HT-29 (cell line): ENCODE measurements at regions not wholly inside any gene's neighbourhood (a gene's known extent, or its start where the extent isn't known, plus 50 kb on each side); places are given as distances from the start of the nearest gene placed in this dataset.
A peak's percentile ranks its signal among the peaks of the same experiment; 100 is the strongest.
"Not testable (repeated sequence)": the region's sequence is repeated elsewhere in the genome, so short reads cannot be mapped to it uniquely, and the experiment has no call there.

Source experiments
- DNase-seq: peaks from one replicate; pipeline ENCODE4 v3.0.0-alpha.2; 2015; ENCODE audit warnings: low spot score

DNA sequence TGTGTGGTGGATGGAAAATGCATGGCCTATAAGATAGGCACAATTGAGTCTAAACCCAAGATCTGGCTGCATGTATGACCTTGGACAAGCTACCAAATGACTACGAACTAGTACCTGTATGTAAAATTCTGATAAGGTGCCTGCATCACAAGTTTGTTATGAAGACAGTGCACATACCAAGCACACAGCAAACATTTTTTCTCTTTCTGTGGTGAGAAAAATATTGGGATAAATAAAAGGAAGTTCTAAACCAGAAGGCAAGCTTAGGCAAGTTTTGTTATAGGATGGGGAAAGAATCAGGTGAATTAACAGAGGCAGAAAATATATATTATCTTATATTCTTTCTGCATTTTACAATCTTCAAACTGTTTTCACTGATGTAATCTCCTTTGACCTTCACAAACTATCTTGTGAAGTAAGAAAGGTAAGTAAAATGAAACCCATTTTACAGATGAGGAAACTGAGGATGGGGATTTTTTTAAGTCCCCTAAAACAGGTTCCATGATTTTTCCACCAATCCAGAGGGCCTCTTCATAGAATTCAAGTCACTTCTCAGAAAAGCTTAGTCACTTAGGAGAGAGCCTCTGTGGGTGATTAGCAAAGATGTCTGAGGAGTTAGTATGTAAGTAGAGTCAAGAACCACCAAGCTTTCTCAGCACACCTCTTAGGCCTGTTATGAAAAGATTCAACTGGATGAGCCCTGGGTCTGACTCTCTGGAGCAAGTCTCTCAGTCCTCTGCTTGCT lies 132.0 kb upstream of the RAP1B start:
- DNase-seq, result no peak

DNA sequence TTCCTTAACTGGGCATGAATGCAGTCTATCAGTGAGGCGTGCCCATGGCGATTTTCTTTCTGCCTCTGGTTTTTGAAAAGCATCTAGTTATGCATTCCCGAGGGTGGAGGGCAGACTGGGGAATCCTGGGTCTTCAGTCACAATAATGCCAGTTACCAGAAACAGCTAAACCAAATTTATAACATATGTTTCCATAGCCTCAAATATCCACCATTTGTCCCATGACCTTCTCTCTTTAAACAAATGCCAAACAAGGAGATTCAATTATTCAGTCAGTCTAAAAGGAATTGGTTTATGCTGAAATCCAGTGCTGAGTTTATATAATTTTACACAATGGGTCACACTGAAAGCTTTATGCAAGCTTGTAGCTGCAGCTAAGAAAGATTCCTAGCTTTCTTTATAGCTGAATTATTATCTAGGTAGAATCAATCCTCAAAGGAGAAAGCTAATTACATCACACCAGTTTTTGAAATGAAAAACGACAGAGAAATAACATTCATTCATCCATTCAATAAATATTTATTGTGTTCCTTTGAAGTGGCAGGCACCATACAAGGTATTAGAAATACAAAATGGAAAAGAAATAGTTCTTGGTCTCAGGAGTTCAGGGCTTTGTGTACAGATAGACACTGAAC lies 131.3 kb upstream of the RAP1B start:
- no peak for DNase-seq

DNA sequence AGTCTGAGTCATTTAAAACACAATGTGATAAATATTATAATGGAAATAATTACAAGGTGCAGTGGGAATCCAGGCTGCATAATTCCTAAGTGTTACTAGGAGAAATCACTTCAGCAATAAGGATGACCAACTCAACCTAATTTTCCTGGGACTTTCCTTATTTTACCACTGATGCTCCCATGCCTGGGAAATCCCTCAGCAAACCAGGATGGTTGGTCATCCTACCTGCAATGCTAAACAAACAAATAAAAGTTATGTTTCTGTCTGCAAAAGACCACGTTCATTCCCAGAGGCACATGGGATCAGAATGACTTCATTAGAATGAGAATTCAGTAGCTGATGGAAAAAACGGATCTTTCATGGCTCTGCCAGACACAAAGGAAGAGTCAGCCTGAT lies 130.8 kb upstream of the RAP1B start:
- DNase-seq, result no peak

DNA sequence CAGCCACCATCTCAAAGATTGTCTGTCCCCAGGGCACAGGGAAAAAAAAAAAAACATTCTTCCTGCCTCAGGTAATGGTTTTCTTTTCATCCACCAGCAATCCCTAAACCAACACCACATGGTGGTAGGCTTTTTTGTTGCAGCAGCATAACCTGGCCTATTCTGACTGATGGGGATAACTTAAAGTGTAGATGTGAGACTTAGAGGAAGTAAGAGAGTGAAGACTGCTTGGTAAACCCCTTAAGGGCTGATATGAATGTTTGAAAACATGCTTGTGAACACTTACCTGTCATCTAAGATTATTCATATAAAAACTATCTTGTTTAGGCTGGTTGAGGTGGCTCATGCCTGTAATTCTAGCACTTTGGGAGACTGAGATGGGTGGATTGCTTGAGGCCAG lies 130.2 kb upstream of the RAP1B start:
- no peak for DNase-seq

DNA sequence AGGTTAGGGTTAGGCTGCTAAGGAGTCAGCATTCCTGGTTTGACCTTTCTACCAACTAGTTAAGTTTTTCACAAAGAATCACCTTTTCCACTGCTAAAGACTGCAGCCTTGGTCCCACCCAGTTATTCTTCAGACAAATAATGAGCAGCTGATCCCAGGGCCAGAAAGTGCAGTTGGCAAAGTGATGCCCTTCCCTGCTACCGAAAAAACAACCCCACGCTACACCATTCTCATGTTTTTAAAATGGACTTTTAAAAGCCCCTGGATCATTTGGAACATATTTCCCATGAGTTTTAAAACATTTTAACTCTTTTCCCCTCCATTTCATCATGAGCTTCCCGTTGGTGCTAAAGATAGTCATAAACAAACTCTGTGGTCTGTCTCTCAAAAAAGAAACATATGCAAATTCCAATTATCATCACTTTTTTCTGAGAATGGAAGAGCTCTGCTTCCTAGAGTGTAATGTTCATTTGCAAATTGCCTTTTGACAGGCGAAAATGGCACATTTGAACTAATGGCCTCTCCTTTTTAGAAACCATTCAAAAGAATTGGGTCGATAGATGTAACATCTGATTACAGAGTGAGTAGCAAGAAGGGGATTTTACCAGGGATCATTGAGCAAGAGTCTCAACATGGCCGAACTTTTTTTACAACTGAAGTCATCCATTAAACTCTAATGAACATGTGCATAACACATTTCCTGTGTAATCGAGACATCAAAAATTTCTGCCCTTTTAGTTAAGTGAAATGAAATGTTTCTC lies 129.3 kb upstream of the RAP1B start:
- no peak for DNase-seq

DNA sequence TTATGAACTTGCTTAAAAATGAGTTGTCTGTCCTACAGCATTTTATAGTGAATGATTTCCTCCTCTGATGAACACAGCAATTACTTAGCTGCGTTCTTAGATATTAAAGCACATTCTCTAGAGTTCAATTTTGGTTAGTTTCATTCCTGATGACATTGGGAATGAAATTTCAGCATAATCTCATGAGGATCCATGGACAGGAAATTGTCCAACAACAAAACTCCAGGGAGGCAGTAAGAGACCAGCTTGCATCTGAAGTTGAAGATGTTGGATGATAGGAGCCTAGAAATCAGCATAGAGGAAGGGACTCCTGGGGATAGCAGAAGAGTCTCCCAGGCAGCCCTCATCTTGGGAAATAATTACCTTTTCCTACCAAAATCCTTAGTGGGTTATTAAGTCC lies 128.7 kb upstream of the RAP1B start:
- no peak for DNase-seq

DNA sequence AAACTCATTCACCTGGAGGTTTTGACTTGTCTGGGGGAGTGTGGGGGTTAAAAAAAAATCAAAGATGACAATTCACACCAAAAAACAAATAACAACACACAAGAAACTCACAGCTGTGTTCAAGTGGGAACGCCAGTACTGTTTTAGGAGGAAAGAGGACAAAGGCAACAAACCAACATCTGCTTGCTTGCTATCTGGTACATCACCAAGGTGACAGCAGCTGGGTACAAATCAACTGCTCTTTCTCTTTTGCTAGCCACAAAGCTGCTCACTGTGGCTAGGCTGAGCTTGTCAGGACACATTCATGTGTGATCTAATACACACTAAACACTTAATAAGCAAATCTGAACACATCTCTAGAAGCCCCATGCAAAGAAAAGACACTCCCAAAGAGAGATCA lies 128.0 kb upstream of the RAP1B start:
- DNase-seq, result no peak

DNA sequence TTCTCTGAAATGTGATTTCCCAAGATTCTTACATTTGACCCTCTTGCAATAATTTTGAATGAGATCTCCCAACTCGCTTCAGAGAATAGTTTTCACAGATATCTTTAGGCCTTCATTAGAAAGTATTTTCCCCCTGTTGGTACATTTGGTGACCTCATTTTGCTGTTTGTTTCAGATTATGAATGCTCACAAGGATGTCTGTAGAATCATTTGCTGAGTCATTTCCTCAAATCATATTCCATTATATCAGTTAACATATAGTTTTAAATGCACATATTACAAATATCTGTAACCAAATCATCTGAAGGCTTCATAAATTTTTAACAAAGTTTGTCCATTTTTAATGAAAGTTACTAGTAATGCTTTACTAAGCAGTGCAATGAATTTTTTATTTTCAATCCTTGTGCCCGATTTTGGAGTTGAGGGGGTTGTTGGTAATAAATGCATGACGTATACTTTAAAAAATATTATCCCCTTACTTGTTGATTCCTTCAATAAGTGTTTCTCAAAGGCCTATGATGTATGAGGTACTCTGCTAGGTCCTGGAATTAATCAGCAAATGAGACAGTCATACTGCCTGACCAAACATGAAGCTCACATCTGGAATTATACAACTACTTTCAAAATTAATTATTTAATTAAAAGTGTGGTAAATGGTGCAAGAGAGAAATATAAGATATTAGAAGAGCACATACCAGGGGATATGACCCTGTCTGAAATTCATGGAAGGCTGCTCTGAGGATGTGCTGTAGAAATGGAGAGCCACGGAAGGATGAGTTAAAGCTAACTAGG lies 126.9 kb upstream of the RAP1B start:
- no peak for DNase-seq

DNA sequence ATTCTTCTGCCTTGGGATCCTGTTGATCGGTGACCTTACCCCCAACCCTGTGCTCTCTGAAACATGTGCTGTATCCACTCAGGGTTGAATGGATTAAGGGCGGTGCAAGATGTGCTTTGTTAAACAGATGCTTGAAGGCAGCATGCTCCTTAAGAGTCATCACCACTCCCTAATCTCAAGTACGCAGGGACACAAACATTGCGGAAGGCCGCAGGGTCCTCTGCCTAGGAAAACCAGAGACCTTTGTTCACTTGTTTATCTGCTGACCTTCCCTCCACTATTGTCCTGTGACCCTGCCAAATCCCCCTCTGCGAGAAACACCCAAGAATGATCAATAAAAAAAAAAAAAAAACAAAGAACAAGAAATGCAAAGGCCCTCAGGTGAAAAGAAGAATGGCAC lies 126.1 kb upstream of the RAP1B start:
- DNase-seq, result not testable (repeated sequence)

DNA sequence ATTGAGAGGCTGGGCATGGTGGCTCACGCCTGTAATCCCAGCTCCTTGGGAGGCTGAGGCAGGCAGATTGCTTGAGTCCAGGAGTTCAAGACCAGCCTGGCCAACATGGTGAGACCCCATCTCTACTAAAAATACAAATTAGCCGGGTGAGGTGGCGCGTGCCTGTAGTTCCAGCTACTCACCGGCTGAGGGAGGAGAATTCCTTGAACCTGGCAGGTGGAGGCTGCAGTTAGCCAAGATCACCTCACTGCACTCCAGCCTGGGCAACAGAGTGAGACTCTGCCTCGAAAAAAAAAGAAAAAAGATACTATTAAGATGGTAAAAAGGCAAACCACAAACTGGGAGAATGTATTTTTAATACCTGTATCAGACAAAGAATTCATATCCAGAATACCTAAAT lies 124.2 kb upstream of the RAP1B start:
- not testable (repeated sequence) for DNase-seq

DNA sequence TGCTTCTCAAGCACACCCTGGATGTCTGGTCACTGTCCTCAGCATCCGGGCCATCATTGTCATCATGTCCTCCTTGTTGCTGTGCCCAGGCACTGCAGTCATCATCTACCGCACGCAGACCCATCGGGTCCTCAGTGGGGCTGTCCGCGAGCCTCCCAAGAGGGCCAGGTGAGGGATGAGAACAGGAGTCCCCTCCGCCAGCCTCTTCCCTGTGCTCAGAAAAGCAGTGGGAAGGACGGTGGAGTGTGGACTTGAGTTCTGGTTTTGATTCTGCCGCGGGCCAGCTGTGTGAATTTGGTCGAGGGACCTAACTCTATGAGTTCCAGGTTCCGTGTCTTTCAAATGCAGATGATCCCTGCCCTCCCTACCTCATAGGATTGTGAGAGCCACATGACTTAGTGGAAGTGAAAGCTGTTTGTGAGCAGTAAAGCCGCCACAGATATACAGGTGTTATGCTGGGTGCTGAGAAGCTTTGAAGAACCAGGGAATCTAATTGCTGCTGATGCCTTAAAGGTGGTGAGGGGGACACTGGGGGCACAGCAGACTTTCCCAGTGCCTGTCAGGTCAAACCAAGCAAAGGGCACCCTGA lies 122.9 kb upstream of the RAP1B start:
- DNase-seq, result no peak

DNA sequence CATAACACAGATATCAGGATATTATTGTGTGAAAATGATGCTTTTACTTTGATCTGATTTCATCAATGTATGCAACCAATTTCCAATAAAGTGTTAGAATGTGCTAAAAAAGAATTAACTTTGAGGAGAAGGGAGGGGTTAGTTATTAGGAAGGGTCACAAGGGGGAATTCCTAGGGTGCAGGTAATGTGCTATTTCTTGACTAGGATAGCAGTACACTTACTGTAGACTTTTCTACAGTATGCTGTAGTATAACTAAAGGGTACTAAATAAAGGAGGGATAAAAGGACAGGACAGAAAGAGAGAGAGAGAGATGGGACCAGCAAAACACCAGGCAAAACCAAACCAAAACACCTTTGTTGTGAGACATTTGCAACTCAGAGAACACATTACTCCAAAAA lies 121.4 kb upstream of the RAP1B start:
- DNase-seq, result no peak

DNA sequence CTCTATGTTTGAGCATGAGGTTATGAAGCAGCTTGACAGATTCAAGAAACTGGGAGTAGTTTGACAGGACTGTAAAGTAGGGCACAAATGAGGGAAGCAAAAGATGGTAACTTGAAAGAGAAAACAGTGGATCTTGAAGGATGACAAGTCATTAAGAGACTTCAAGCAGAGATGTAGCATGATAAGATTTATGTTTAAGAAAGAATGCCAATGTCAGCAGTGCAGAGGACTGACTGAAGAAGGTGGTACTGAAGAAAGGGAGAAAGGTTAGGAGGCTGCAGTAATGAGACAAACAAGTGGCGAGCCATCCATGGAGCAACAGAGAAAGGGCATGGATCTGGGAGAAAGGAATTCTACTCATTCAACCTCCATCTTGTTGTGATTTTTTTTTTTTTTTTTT lies 120.2 kb upstream of the RAP1B start:
- DNase-seq, result no peak

DNA sequence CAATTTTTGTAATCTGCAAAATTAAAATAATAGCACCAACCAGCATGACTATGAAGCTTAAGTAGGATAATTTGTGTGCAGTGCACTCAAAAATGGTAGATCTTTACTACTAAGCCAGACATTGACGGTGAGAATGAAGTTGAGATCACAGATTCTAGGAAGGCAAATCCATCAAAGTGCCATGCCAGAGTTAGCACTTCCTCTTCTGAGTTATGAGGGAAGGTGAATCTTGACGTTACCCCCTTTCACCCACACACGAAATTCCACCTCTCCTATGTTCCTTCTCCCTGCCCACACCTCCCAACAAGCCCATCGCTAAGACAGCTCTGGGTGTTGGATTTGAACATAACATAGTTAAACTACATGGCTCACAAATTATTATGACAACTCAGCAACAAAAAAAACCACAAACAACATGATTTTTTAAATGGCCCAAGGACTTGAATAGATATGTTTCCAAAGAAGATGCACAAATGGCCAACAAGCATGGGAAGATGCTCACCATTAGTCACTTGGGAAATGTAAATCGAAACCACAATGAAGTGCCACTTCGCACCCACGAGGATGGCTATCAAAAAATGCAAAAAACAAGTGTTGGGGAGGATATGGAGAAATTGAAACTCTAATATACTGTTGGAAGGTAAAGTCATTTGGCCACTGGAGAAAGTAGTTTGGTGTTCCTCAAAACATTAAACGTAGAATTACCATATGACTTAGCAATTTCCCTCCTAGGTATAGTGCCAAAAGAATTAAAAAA lies 119.3 kb upstream of the RAP1B start:
- DNase-seq, result no peak

DNA sequence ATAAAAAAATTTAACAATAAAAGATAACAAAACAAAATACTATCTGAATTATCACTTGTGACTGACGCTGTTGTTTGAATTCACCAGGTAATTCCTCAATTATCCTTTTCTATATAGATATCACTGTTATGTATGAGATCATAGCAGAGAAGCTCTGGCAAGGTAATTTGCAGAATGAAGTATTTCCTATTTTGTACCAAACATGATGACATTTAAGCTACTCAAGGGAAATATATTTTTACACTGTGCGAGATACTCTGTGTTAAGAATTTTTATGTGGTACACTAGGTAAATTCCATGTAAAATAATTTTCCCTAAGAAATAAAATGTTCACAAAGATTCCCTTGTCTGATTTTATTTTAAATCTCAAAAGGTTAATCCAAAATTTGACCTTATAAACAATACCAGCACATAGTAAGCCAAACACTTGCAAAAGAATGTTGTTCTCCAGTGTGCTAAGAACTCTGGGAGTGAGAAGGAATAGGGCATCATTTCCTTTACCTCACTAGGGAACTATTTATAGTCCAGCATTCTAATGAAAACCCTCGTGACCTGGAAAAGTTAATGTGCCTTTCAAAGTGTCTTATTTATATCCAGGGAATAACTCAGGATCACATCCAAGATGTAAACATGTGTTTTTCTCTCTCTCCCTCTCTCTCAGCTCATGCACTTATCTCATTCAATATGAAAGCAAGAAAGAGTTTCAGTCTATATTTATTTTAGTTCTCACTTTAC lies 115.2 kb upstream of the RAP1B start:
- DNase-seq, result no peak

DNA sequence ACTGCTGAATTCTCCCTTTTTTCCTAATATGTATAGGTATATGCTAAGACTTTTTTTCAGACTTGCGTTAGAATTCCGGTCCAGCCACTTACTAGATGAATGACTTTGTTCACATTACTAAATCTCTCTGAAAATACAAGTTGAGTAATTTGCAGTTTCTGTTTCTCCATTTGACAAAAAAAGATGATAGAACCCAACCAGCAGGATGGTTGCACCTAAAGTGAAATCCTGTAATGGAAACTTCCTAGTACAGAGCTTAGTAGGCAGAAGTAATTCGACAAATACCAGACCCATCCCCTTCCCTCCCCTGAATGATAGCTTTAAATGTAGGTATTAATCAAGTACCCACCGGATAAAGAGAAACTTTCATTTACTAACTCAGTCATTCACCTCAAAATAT lies 113.6 kb upstream of the RAP1B start:
- no peak for DNase-seq

DNA sequence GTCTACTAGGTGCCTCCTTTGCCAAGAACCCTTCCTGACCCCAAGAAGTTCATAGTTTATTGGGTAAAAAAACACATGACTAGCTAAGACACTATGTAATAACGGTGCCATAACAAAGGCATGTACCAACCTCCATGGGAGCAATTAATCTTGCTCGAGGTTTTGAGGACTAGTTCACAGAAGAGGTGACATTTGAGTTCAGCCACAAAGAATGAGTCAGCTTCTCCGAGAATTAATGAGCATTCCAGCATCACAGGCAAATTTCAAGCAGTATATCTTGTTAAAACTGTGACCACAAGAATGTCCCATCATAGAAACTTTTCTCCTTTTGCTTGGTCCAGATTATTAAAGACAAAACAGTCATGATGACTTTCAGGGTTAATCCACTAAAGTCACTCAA lies 113.0 kb upstream of the RAP1B start:
- peak; percentile 43 for DNase-seq

DNA sequence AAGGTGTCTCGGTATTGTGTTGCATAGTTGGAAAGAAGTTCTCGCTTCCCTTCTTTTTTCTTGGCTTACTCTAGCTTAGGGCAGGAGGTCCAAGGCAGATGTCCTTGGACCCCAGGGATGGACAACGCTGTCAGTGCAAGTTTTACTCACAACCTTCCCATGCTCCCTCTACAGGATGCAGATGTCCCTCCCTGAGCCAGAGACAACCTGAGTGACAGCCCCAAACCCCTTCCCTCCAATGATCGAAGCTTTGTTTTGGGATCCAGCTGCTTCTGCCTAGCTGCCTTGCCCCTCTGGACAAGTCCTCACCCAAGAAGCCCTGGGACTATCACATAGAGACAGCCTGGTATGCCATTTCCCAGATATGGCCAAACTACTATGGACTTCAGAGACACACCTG lies 112.0 kb upstream of the RAP1B start:
- no peak for DNase-seq

DNA sequence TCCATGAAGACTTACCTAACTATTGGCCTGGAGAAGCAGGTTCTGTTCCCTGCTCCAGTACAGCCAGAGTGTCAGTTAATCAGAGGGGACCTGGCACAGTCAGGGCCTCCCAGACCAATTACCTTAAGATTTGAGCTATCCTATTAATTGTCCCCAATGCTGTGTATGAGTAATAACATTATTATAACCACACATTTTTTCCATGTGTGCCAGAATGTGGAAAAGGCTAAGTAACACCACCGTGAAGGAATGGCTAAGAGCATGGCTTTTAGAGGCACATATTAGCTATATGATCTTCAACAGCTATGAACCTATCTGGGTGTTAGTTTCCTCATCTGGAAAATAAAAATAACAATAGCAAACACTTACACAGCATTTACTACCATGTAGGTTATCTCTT lies 111.1 kb upstream of the RAP1B start:
- DNase-seq, result no peak

DNA sequence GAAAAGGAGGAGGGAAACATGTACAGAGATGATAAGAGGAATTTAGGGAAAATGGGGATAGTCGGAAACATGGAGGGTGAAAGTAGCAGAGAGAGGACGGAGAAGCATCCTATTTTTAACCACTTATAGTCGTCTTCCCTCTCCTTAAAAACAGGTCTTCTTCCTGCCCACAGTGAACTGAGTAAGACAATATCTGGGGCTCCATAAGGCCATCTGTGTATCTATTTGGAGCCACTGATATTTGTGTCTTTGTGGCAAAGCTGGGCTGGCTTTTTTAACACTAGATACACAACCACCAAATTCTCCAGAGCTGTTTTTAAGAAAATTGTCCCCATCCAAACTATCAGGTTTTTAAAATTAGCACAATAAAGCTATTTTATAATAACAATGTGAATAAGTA lies 109.5 kb upstream of the RAP1B start:
- DNase-seq, result no peak
